ENCODE measurements at regions not wholly inside any gene's neighbourhood (a gene's known extent, or its start where the extent isn't known, plus 50 kb on each side); places are given as distances from the start of the nearest gene placed in this dataset.
"Not testable (repeated sequence)": the region's sequence is repeated elsewhere in the genome, so short reads cannot be mapped to it uniquely, and the experiment has no call there.

DNA sequence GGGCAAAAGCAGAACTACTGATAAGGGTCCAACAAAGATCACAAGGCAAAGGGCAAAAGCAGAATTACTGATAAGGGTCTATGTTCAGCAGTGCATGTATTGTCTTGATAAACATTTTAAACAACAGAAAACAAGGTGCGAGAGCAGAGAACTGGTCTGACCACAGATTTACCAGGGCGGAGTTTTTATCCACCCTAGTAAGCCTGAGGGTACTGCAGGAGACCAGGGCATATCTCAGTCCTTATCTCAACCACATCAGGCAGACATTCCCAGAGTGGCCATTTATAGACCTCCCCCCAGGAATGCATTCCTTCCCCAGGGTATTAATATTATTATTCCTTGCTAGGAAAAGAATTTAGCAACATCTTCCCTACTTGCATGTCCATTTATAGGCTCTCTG is 138.2 kb upstream of the EDNRB start:
- TF ChIP-seq EZH2phosphoT487, EZH2 (IDR thresholded peaks at IDR 0.05): not testable (repeated sequence)
- TF ChIP-seq, protein P1, sequence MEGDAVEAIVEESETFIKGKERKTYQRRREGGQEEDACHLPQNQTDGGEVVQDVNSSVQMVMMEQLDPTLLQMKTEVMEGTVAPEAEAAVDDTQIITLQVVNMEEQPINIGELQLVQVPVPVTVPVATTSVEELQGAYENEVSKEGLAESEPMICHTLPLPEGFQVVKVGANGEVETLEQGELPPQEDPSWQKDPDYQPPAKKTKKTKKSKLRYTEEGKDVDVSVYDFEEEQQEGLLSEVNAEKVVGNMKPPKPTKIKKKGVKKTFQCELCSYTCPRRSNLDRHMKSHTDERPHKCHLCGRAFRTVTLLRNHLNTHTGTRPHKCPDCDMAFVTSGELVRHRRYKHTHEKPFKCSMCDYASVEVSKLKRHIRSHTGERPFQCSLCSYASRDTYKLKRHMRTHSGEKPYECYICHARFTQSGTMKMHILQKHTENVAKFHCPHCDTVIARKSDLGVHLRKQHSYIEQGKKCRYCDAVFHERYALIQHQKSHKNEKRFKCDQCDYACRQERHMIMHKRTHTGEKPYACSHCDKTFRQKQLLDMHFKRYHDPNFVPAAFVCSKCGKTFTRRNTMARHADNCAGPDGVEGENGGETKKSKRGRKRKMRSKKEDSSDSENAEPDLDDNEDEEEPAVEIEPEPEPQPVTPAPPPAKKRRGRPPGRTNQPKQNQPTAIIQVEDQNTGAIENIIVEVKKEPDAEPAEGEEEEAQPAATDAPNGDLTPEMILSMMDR (IDR thresholded peaks at IDR 0.05), result not testable (repeated sequence)

Data from neural progenitor cell (in vitro differentiated cells).